BLaER1 treated with 17β-estradiol and CSF1 and Interleukin-3, amounts not matched to agents 10 nM and 100 nM (cell line): ENCODE measurements at regions not wholly inside any gene's neighbourhood (a gene's known extent, or its start where the extent isn't known, plus 50 kb on each side); places are given as distances from the start of the nearest gene placed in this dataset.

Experiments
- H3K27ac ChIP-seq, 11 experiments: shearing (Covaris generic); formaldehyde crosslinking; 2 replicates each; pipeline ENCODE4 v1.8.1; 2022
- H3K27me3 ChIP-seq, 11 experiments: shearing (Covaris generic); formaldehyde crosslinking; 2 replicates each; pipeline ENCODE4 v1.8.1; 2022
- H3K36me3 ChIP-seq, 11 experiments: shearing (Covaris generic); formaldehyde crosslinking; 2 replicates each; pipeline ENCODE4 v1.8.1; 2022
- H3K4me1 ChIP-seq, 10 experiments: shearing (Covaris generic); formaldehyde crosslinking; 2 replicates each; pipeline ENCODE4 v1.8.1; 2022
- H3K4me2 ChIP-seq, 11 experiments: shearing (Covaris generic); formaldehyde crosslinking; 2 replicates each; pipeline ENCODE4 v1.8.1; 2022
- H3K4me3 ChIP-seq, 10 experiments: shearing (Covaris generic); formaldehyde crosslinking; 2 replicates each; pipeline ENCODE4 v1.8.1; 2022
- H3K9ac ChIP-seq, 11 experiments: shearing (Covaris generic); formaldehyde crosslinking; 2 replicates each; pipeline ENCODE4 v1.8.1; 2022
- H3K9me3 ChIP-seq, 11 experiments: shearing (Covaris generic); formaldehyde crosslinking; replicated peaks in 1 of 11; 2 replicates each; pipeline ENCODE4 v1.8.1; 2022
- H4K20me1 ChIP-seq, 11 experiments: shearing (Covaris generic); formaldehyde crosslinking; 2 replicates each; pipeline ENCODE4 v1.8.1; 2022
- Cebpa-rat ChIP-seq, 11 experiments: shearing (Covaris generic); IDR thresholded peaks; 2 replicates each; pipeline ENCODE4 v1.8.1; 2022

- Histone ChIP-seq H3K27ac (no peak overlapping the region), H3K4me3 (no peak overlapping the region), H3K9ac (no peak overlapping the region), H3K27me3 (no peaks in the 10 kb centered on the region), H3K4me2 (no peak overlapping the region), H3K9me3 (peaks cover 0 to 7% (median 0%) of the 10 kb centered on the region in 11 experiments; a peak in 3 of 22 replicates), H3K4me1 (peaks cover 0 to 4% (median 0%) of the 10 kb centered on the region in 10 experiments; a peak in 1 of 20 replicates), H4K20me1 (no peaks in the 10 kb centered on the region), H3K36me3 (no peaks in the 10 kb centered on the region)
- TF ChIP-seq Cebpa-rat (IDR thresholded peaks at IDR 0.05), result no peak
These were observed 62.3 kb upstream of the HMHB1 start for GRCh38 chr5:143749581-143750205.

GRCh38 chr5:143748516-143748915, 63.4 kb upstream of the HMHB1 start:
- H3K27ac ChIP-seq, result no peak overlapping the region
- H3K9me3 ChIP-seq, result peaks cover 0 to 7% (median 0%) of the 10 kb centered on the region in 11 experiments; a peak in 3 of 22 replicates
- no peak overlapping the region for H3K9ac ChIP-seq
- H3K4me3 ChIP-seq, result no peak overlapping the region
- H4K20me1 ChIP-seq, result no peaks in the 10 kb centered on the region
- H3K4me2 ChIP-seq, result no peak overlapping the region
- no peaks in the 10 kb centered on the region for H3K27me3 ChIP-seq
- peaks cover 0 to 4% (median 0%) of the 10 kb centered on the region in 10 experiments; a peak in 1 of 20 replicates for H3K4me1 ChIP-seq
- no peaks in the 10 kb centered on the region for H3K36me3 ChIP-seq
- no peak for TF ChIP-seq Cebpa-rat (IDR thresholded peaks at IDR 0.05)

GRCh38 chr5:143742951-143743350, 69.0 kb upstream of the HMHB1 start:
- no peak for TF ChIP-seq Cebpa-rat (IDR thresholded peaks at IDR 0.05)
- no peak overlapping the region for H3K4me3 ChIP-seq
- H3K9ac ChIP-seq, result no peak overlapping the region
- no peaks in the 10 kb centered on the region for H3K27me3 ChIP-seq
- no peak overlapping the region for H3K27ac ChIP-seq
- H3K4me2 ChIP-seq, result no peak overlapping the region
- peaks cover 16 to 37% (median 22%) of the 10 kb centered on the region in 10 experiments for H3K4me1 ChIP-seq
- no peaks in the 10 kb centered on the region for H3K36me3 ChIP-seq
- no peaks in the 10 kb centered on the region for H4K20me1 ChIP-seq
- peaks cover 0 to 7% (median 0%) of the 10 kb centered on the region in 11 experiments; a peak in 3 of 22 replicates for H3K9me3 ChIP-seq

GRCh38 chr5:143741421-143741820, 70.5 kb upstream of the HMHB1 start:
- H3K9ac ChIP-seq, result no peak overlapping the region
- H3K4me1 ChIP-seq, result peaks cover 16 to 42% (median 25%) of the 10 kb centered on the region in 10 experiments
- TF ChIP-seq Cebpa-rat (IDR thresholded peaks at IDR 0.05), result no peak
- peaks cover 0 to 7% (median 0%) of the 10 kb centered on the region in 11 experiments; a peak in 2 of 22 replicates for H3K9me3 ChIP-seq
- H3K4me3 ChIP-seq, result no peak overlapping the region
- no peaks in the 10 kb centered on the region for H4K20me1 ChIP-seq
- H3K36me3 ChIP-seq, result no peaks in the 10 kb centered on the region
- H3K27ac ChIP-seq, result no peak overlapping the region
- peak overlapping the region; percentile 24 to 50 (median 44); a peak in 18 of 22 replicates for H3K4me2 ChIP-seq
- H3K27me3 ChIP-seq, result no peaks in the 10 kb centered on the region

GRCh38 chr5:143740956-143741355, 71.0 kb upstream of the HMHB1 start:
- no peaks in the 10 kb centered on the region for H4K20me1 ChIP-seq
- H3K27me3 ChIP-seq, result no peaks in the 10 kb centered on the region
- no peak overlapping the region for H3K4me3 ChIP-seq
- H3K4me1 ChIP-seq, result peaks cover 16 to 42% (median 25%) of the 10 kb centered on the region in 10 experiments
- no peaks in the 10 kb centered on the region for H3K36me3 ChIP-seq
- no peak overlapping the region for H3K27ac ChIP-seq
- H3K9ac ChIP-seq, result no peak overlapping the region
- peaks cover 0 to 7% (median 0%) of the 10 kb centered on the region in 11 experiments; a peak in 2 of 22 replicates for H3K9me3 ChIP-seq
- H3K4me2 ChIP-seq, result peak overlapping the region; percentile 24 to 50 (median 44); a peak in 18 of 22 replicates
- no peak for TF ChIP-seq Cebpa-rat (IDR thresholded peaks at IDR 0.05)

- no peak overlapping the region for H3K4me3 ChIP-seq
- H3K9ac ChIP-seq, result no peak overlapping the region
- no peaks in the 10 kb centered on the region for H3K27me3 ChIP-seq
- H3K36me3 ChIP-seq, result no peaks in the 10 kb centered on the region
- H4K20me1 ChIP-seq, result no peaks in the 10 kb centered on the region
- H3K4me1 ChIP-seq, result peaks cover 16 to 42% (median 25%) of the 10 kb centered on the region in 10 experiments
- H3K4me2 ChIP-seq, result peak overlapping the region in 2 of 11 experiments; percentile 33 to 50; a peak in 2 of 22 replicates
- no peak overlapping the region for H3K27ac ChIP-seq
- TF ChIP-seq Cebpa-rat (IDR thresholded peaks at IDR 0.05), result no peak
- H3K9me3 ChIP-seq, result peaks cover 0 to 4% (median 0%) of the 10 kb centered on the region in 11 experiments; a peak in 1 of 22 replicates
These were observed 72.2 kb upstream of the HMHB1 start for GRCh38 chr5:143739746-143740145.

GRCh38 chr5:143738417-143739401, 73.3 kb upstream of the HMHB1 start:
- H3K9ac ChIP-seq, result no peak overlapping the region
- peak overlapping the region in 6 of 11 experiments; percentile 17 to 62 (median 46); a peak in 11 of 22 replicates for H3K4me2 ChIP-seq
- H3K9me3 ChIP-seq, result peaks cover 0 to 4% (median 0%) of the 10 kb centered on the region in 11 experiments; a peak in 1 of 22 replicates
- H4K20me1 ChIP-seq, result no peaks in the 10 kb centered on the region
- no peaks in the 10 kb centered on the region for H3K27me3 ChIP-seq
- no peak overlapping the region for H3K27ac ChIP-seq
- no peak for TF ChIP-seq Cebpa-rat (IDR thresholded peaks at IDR 0.05)
- H3K36me3 ChIP-seq, result no peaks in the 10 kb centered on the region
- no peak overlapping the region for H3K4me3 ChIP-seq
- peaks cover 16 to 42% (median 26%) of the 10 kb centered on the region in 10 experiments for H3K4me1 ChIP-seq

- no peak overlapping the region for H3K4me2 ChIP-seq
- H4K20me1 ChIP-seq, result no peaks in the 10 kb centered on the region
- TF ChIP-seq Cebpa-rat (IDR thresholded peaks at IDR 0.05), result no peak
- no peaks in the 10 kb centered on the region for H3K9me3 ChIP-seq
- H3K4me3 ChIP-seq, result no peak overlapping the region
- no peaks in the 10 kb centered on the region for H3K36me3 ChIP-seq
- no peak overlapping the region for H3K27ac ChIP-seq
- H3K9ac ChIP-seq, result no peak overlapping the region
- peaks cover 15 to 42% (median 26%) of the 10 kb centered on the region in 10 experiments for H3K4me1 ChIP-seq
- H3K27me3 ChIP-seq, result no peaks in the 10 kb centered on the region
These were observed 74.9 kb upstream of the HMHB1 start for GRCh38 chr5:143737062-143737461.

- H3K9me3 ChIP-seq, result peaks cover 0 to 2% (median 0%) of the 10 kb centered on the region in 11 experiments; a peak in 2 of 22 replicates
- H3K4me1 ChIP-seq, result peaks cover 0 to 19% (median 12%) of the 10 kb centered on the region in 10 experiments; a peak in 15 of 20 replicates
- H3K27ac ChIP-seq, result no peak overlapping the region
- H3K36me3 ChIP-seq, result no peaks in the 10 kb centered on the region
- no peak overlapping the region for H3K4me2 ChIP-seq
- H3K27me3 ChIP-seq, result no peaks in the 10 kb centered on the region
- H4K20me1 ChIP-seq, result no peaks in the 10 kb centered on the region
- no peak for TF ChIP-seq Cebpa-rat (IDR thresholded peaks at IDR 0.05)
- H3K9ac ChIP-seq, result no peak overlapping the region
- no peak overlapping the region for H3K4me3 ChIP-seq
These were observed 77.5 kb upstream of the HMHB1 start for GRCh38 chr5:143734456-143734780.
